ENCODE measurements at regions not wholly inside any gene's neighbourhood (a gene's known extent, or its start where the extent isn't known, plus 50 kb on each side); places are given as distances from the start of the nearest gene placed in this dataset.

DNA sequence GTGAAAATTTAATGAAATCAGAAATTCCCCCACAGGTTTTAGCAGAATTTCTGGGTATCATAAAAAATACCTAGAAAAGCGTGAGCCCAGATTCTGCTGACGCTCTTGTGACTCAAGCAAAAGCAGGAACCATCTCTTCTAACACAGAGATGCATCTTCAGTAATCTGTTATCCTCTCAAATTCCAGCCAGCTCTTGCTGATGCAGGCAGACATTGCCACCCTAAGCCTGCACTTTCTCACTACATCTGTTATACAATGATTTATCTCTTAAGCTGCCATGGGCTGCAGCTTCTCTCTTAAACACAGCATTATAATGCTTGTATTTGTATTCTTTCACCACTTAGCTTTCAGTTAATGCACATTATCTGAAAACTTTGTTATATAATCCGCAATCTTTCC lies 113.0 kb upstream of the RGS1 start:
- TF ChIP-seq, protein P1, sequence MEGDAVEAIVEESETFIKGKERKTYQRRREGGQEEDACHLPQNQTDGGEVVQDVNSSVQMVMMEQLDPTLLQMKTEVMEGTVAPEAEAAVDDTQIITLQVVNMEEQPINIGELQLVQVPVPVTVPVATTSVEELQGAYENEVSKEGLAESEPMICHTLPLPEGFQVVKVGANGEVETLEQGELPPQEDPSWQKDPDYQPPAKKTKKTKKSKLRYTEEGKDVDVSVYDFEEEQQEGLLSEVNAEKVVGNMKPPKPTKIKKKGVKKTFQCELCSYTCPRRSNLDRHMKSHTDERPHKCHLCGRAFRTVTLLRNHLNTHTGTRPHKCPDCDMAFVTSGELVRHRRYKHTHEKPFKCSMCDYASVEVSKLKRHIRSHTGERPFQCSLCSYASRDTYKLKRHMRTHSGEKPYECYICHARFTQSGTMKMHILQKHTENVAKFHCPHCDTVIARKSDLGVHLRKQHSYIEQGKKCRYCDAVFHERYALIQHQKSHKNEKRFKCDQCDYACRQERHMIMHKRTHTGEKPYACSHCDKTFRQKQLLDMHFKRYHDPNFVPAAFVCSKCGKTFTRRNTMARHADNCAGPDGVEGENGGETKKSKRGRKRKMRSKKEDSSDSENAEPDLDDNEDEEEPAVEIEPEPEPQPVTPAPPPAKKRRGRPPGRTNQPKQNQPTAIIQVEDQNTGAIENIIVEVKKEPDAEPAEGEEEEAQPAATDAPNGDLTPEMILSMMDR (IDR thresholded peaks at IDR 0.05 in 2 of 3, conservative IDR thresholded peaks at IDR 0.05 in 1 of 3; ENCODE audit: insufficient read depth in 2 of 3, low read depth in 1 of 3, low read length in 3 of 3) = no peak
- TF ChIP-seq RBFOX2 (IDR thresholded peaks at IDR 0.05; ENCODE audit: low read depth, low read length) = no peak
- TF ChIP-seq ZFX (CRISPR knock-in tag; IDR thresholded peaks at IDR 0.05) = no peak
- TF ChIP-seq TEAD2 (tag; IDR thresholded peaks at IDR 0.05) = no peak
- no peak for TF ChIP-seq NCOA6 (IDR thresholded peaks at IDR 0.05)
- TF ChIP-seq MED1 (CRISPR knock-in tag; IDR thresholded peaks at IDR 0.05; ENCODE audit: borderline replicate concordance) = no peak

Data from K562 (cell line).